AG04450 (cell line): ENCODE measurements at regions not wholly inside any gene's neighbourhood (a gene's known extent, or its start where the extent isn't known, plus 50 kb on each side); places are given as distances from the start of the nearest gene placed in this dataset.

Source experiments
- CTCF ChIA-PET: fragments of 300-600, 350-600 bp; formaldehyde crosslinking; extraction: SDS; loops from one replicate; lab custom pipeline; 2022; ENCODE audit warnings: antibody characterized with exemption, inconsistent platforms; lab: Charles Lee
- POLR2A ChIA-PET: fragments of 350-600 bp; formaldehyde crosslinking; extraction: SDS; loops from one replicate; lab custom pipeline; 2021; ENCODE audit warnings: antibody characterized with exemption, inconsistent platforms; lab: Yijun Ruan, JAX
- DNase-seq: peaks from one replicate; pipeline ENCODE4 v3.0.0-alpha.2; 2011; ENCODE audit warnings: low read depth, low spot score
- H3K27ac ChIP-seq: one replicate; pipeline ENCODE4 v1.5.1; 2012; ENCODE audit warnings: low read depth, low read length, control low read depth
- H3K27me3 ChIP-seq: one replicate; pipeline ENCODE4 v1.6.0; 2012; ENCODE audit warnings: low read length; ENCODE audit not compliant: control insufficient read depth, insufficient read depth
- H3K4me3 ChIP-seq: 2 replicates; pipeline ENCODE4 v1.5.1; 2011; ENCODE audit warnings: mild to moderate bottlenecking, low read depth, low read length, control low read depth
- H3K9me3 ChIP-seq: 2 replicates; pipeline ENCODE4 v1.5.1; 2012; ENCODE audit warnings: low read length; ENCODE audit not compliant: control insufficient read depth, insufficient read depth
- CTCF ChIP-seq: IDR thresholded peaks from 2 replicates; pipeline ENCODE4 v1.5.1; 2011; ENCODE audit warnings: low read depth, low read length, control low read depth, inconsistent platforms

GRCh38 chr4:28351102-28351501 lies 1490.5 kb downstream of the STIM2 start:
- Histone ChIP-seq H3K9me3 (no peaks in the 10 kb centered on the region), H3K27me3 (no peaks in the 10 kb centered on the region), H3K27ac (no peak overlapping the region), H3K4me3 (no peak overlapping the region)
- TF ChIP-seq CTCF = no peak
- ChIA-PET POLR2A (no interaction called here), CTCF (no interaction called here)
- DNase-seq = no peak

GRCh38 chr4:28351826-28352225 lies 1491.2 kb downstream of the STIM2 start:
- TF ChIP-seq CTCF = no peak
- no peak for DNase-seq
- ChIA-PET CTCF (no interaction called here), POLR2A (no interaction called here)
- Histone ChIP-seq H3K9me3 (no peaks in the 10 kb centered on the region), H3K27me3 (no peaks in the 10 kb centered on the region), H3K27ac (no peak overlapping the region), H3K4me3 (no peak overlapping the region)

- TF ChIP-seq CTCF = no peak
- H3K27ac ChIP-seq = no peak overlapping the region
- ChIA-PET CTCF (no interaction called here), POLR2A (no interaction called here)
- no peak overlapping the region for H3K4me3 ChIP-seq
- no peaks in the 10 kb centered on the region for H3K9me3 ChIP-seq
- DNase-seq = no peak
- no peaks in the 10 kb centered on the region for H3K27me3 ChIP-seq
These were observed 1494.4 kb downstream of the STIM2 start for GRCh38 chr4:28354880-28355656.

- no peak overlapping the region for H3K4me3 ChIP-seq
- POLR2A ChIA-PET = no interaction called here
- peak; percentile 42 for TF ChIP-seq CTCF
- DNase-seq = no peak
- no peaks in the 10 kb centered on the region for H3K27me3 ChIP-seq
- no peaks in the 10 kb centered on the region for H3K9me3 ChIP-seq
- CTCF ChIA-PET = no interaction called here
- no peak overlapping the region for H3K27ac ChIP-seq
These were observed 1497.3 kb downstream of the STIM2 start for GRCh38 chr4:28357990-28358389.

GRCh38 chr4:28358606-28359005 lies 1498.0 kb downstream of the STIM2 start:
- no peak for TF ChIP-seq CTCF
- Histone ChIP-seq H3K27me3 (no peaks in the 10 kb centered on the region), H3K9me3 (no peaks in the 10 kb centered on the region), H3K27ac (no peak overlapping the region), H3K4me3 (no peak overlapping the region)
- POLR2A ChIA-PET = no interaction called here
- CTCF ChIA-PET = no interaction called here
- DNase-seq = no peak
